ENCODE measurements at regions not wholly inside any gene's neighbourhood (a gene's known extent, or its start where the extent isn't known, plus 50 kb on each side); places are given as distances from the start of the nearest gene placed in this dataset.

DNA sequence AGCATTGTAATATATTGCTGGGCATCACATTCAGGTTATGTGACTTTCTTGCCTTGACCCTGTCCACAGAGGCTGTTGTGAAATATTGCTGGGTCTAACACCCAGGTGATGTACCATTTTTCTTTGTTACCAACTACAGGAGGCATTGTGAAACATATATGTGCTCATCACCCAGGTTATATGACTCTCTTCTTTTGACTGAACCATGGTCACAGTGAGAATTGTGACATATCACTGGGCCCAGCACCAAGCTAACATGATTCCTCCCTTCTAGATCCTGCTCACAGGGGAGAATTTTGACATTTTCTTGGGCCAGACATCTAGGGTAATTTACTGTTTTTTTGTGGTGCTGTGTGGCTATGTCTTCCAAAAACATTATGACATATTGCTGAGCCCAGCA lies 326.7 kb downstream of the RPS4Y2 start:
- TF ChIP-seq POLR2A (IDR thresholded peaks at IDR 0.05) = no peak
- TF ChIP-seq, protein P1, sequence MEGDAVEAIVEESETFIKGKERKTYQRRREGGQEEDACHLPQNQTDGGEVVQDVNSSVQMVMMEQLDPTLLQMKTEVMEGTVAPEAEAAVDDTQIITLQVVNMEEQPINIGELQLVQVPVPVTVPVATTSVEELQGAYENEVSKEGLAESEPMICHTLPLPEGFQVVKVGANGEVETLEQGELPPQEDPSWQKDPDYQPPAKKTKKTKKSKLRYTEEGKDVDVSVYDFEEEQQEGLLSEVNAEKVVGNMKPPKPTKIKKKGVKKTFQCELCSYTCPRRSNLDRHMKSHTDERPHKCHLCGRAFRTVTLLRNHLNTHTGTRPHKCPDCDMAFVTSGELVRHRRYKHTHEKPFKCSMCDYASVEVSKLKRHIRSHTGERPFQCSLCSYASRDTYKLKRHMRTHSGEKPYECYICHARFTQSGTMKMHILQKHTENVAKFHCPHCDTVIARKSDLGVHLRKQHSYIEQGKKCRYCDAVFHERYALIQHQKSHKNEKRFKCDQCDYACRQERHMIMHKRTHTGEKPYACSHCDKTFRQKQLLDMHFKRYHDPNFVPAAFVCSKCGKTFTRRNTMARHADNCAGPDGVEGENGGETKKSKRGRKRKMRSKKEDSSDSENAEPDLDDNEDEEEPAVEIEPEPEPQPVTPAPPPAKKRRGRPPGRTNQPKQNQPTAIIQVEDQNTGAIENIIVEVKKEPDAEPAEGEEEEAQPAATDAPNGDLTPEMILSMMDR (IDR thresholded peaks at IDR 0.05) = no peak
